ENCODE measurements at regions not wholly inside any gene's neighbourhood (a gene's known extent, or its start where the extent isn't known, plus 50 kb on each side); places are given as distances from the start of the nearest gene placed in this dataset.

- no peak for DNase-seq
These were observed 182.1 kb upstream of the NUDT6 start for GRCh38 chr4:123104310-123105025.

GRCh38 chr4:123105026-123105420 lies 182.6 kb upstream of the NUDT6 start:
- no peak for DNase-seq

- DNase-seq = no peak
These were observed 184.3 kb upstream of the NUDT6 start for GRCh38 chr4:123106747-123107146.

- no peak for DNase-seq
These were observed 185.3 kb upstream of the NUDT6 start for GRCh38 chr4:123107444-123108252.

GRCh38 chr4:123109139-123109538 lies 186.7 kb upstream of the NUDT6 start:
- DNase-seq = no peak

- DNase-seq = no peak
These were observed 187.8 kb upstream of the NUDT6 start for GRCh38 chr4:123110147-123110546.

- no peak for DNase-seq
These were observed 188.3 kb upstream of the NUDT6 start for GRCh38 chr4:123110685-123111084.

GRCh38 chr4:123113155-123113554 lies 190.8 kb upstream of the NUDT6 start:
- no peak for DNase-seq

GRCh38 chr4:123114084-123114914 lies 191.9 kb upstream of the NUDT6 start:
- no peak for DNase-seq

- DNase-seq = no peak
These were observed 192.7 kb upstream of the NUDT6 start for GRCh38 chr4:123114915-123115756.

GRCh38 chr4:123116412-123116811 lies 194.0 kb upstream of the NUDT6 start:
- DNase-seq = no peak

- no peak for DNase-seq
These were observed 198.1 kb upstream of the NUDT6 start for GRCh38 chr4:123120473-123120872.

- no peak for DNase-seq
These were observed 199.0 kb upstream of the NUDT6 start for GRCh38 chr4:123121241-123121907.

- no peak for DNase-seq
These were observed 203.1 kb upstream of the NUDT6 start for GRCh38 chr4:123125477-123125876.

- DNase-seq = peak; percentile 6
These were observed 204.8 kb upstream of the NUDT6 start for GRCh38 chr4:123127218-123127617.

- DNase-seq = no peak
These were observed 205.5 kb upstream of the NUDT6 start for GRCh38 chr4:123127875-123128274.

GRCh38 chr4:123133397-123134050 lies 211.1 kb upstream of the NUDT6 start:
- DNase-seq = no peak

- DNase-seq = peak; percentile 11
These were observed 222.2 kb upstream of the NUDT6 start for GRCh38 chr4:123144616-123145015.

- no peak for DNase-seq
These were observed 236.2 kb upstream of the NUDT6 start for GRCh38 chr4:123158576-123158975.

GRCh38 chr4:123159479-123159878 lies 237.1 kb upstream of the NUDT6 start:
- DNase-seq = no peak

GRCh38 chr4:123162859-123163258 lies 233.7 kb upstream of the SPRY1 start:
- DNase-seq = no peak

Data from inflammatory macrophage treated with lipopolysaccharide for 4 hours (primary cell).